Germinal center (tissue), 1 donor: ENCODE measurements at regions not wholly inside any gene's neighbourhood (a gene's known extent, or its start where the extent isn't known, plus 50 kb on each side); places are given as distances from the start of the nearest gene placed in this dataset.
A peak's percentile ranks its signal among the peaks of the same experiment; 100 is the strongest.

Experiments
- DNase-seq: peaks from one replicate; pipeline ENCODE4 v3.0.0; 2012; ENCODE audit warnings: mixed read lengths, low spot score

- no peak for DNase-seq
Observed at GRCh38 chr3:10583798-10584708, 78.7 kb upstream of the ATP2B2 start.

- DNase-seq: no peak
Observed at GRCh38 chr3:10585945-10586344, 80.6 kb upstream of the ATP2B2 start.

- peak; percentile 76 for DNase-seq
Observed at GRCh38 chr3:10594915-10595314, 89.5 kb upstream of the ATP2B2 start.

GRCh38 chr3:10596746-10597448 is 91.5 kb upstream of the ATP2B2 start:
- DNase-seq: no peak

- no peak for DNase-seq
Observed at GRCh38 chr3:10597733-10598132, 92.3 kb upstream of the ATP2B2 start.

- no peak for DNase-seq
Observed at GRCh38 chr3:10599017-10599416, 93.6 kb upstream of the ATP2B2 start.

- no peak for DNase-seq
Observed at GRCh38 chr3:10599444-10599843, 94.1 kb upstream of the ATP2B2 start.

- DNase-seq: no peak
Observed at GRCh38 chr3:10600296-10600714, 94.9 kb upstream of the ATP2B2 start.

GRCh38 chr3:10600726-10601125 is 95.3 kb upstream of the ATP2B2 start:
- no peak for DNase-seq

- no peak for DNase-seq
Observed at GRCh38 chr3:10601151-10601856, 95.9 kb upstream of the ATP2B2 start.

- DNase-seq: no peak
Observed at GRCh38 chr3:10601857-10602230, 96.5 kb upstream of the ATP2B2 start.

- DNase-seq: no peak
Observed at GRCh38 chr3:10602271-10602670, 96.9 kb upstream of the ATP2B2 start.

- no peak for DNase-seq
Observed at GRCh38 chr3:10602769-10603768, 97.7 kb upstream of the ATP2B2 start.

GRCh38 chr3:10609134-10609533 is 103.7 kb upstream of the ATP2B2 start:
- no peak for DNase-seq

GRCh38 chr3:10614168-10614567 is 108.8 kb upstream of the ATP2B2 start:
- DNase-seq: no peak

- DNase-seq: no peak
Observed at GRCh38 chr3:10615715-10616114, 110.3 kb upstream of the ATP2B2 start.

- DNase-seq: no peak
Observed at GRCh38 chr3:10616321-10616720, 110.9 kb upstream of the ATP2B2 start.

GRCh38 chr3:10619989-10620832 is 114.8 kb upstream of the ATP2B2 start:
- no peak for DNase-seq

GRCh38 chr3:10620833-10621082 is 115.4 kb upstream of the ATP2B2 start:
- DNase-seq: no peak

- no peak for DNase-seq
Observed at GRCh38 chr3:10623578-10624275, 118.3 kb upstream of the ATP2B2 start.
